HCT116 (cell line): ENCODE measurements at regions not wholly inside any gene's neighbourhood (a gene's known extent, or its start where the extent isn't known, plus 50 kb on each side); places are given as distances from the start of the nearest gene placed in this dataset.

Source experiments
- CTCF ChIP-seq, 3 experiments: fragments of 200-600 bp in 1 of 3; sonication (generic) in 1 of 3; IDR thresholded peaks in 2 of 3; conservative IDR thresholded peaks in 1 of 3; 2 replicates each; pipeline ENCODE4 v1.5.1; 2012 to 2017; ENCODE audit warnings: low read depth in 2 of 3, low read length in 2 of 3, antibody characterized with exemption in 1 of 3, borderline replicate concordance in 1 of 3, control low read depth in 1 of 3, mild to moderate bottlenecking in 1 of 3, mixed read lengths in 1 of 3, mixed run types in 1 of 3, moderate library complexity in 1 of 3; ENCODE audit not compliant: insufficient read depth in 1 of 3
- EZH2 ChIP-seq: fragments of 200-600 bp; sonication (generic); IDR thresholded peaks from 2 replicates; pipeline ENCODE4 v1.6.1; 2017; ENCODE audit warnings: antibody characterized with exemption, mixed run types
- POLR2A ChIP-seq: IDR thresholded peaks from 2 replicates; pipeline ENCODE4 v1.7.0; 2011; ENCODE audit warnings: borderline replicate concordance; ENCODE audit not compliant: insufficient read depth, insufficient read length; ENCODE audit errors: extremely low read depth

GRCh38 chr3:124570232-124570631 is 160.0 kb upstream of the UMPS start:
- no peak for TF ChIP-seq CTCF (IDR thresholded peaks at IDR 0.05 in 2 of 3, conservative IDR thresholded peaks at IDR 0.05 in 1 of 3; ENCODE audit: borderline replicate concordance in 1 of 3, insufficient read depth in 1 of 3, low read depth in 2 of 3, low read length in 2 of 3)
- TF ChIP-seq EZH2, result no peak
- no peak for TF ChIP-seq POLR2A
